GM12872 (cell line): ENCODE measurements at regions not wholly inside any gene's neighbourhood (a gene's known extent, or its start where the extent isn't known, plus 50 kb on each side); places are given as distances from the start of the nearest gene placed in this dataset.

Source experiments
- TF ChIP-seq, protein P1 (sequence below): IDR thresholded peaks from 3 replicates; pipeline ENCODE4 v1.5.1; 2011; ENCODE audit warnings: low read depth, mild to moderate bottlenecking, low read length, moderate library complexity; ENCODE audit not compliant: insufficient read depth

DNA sequence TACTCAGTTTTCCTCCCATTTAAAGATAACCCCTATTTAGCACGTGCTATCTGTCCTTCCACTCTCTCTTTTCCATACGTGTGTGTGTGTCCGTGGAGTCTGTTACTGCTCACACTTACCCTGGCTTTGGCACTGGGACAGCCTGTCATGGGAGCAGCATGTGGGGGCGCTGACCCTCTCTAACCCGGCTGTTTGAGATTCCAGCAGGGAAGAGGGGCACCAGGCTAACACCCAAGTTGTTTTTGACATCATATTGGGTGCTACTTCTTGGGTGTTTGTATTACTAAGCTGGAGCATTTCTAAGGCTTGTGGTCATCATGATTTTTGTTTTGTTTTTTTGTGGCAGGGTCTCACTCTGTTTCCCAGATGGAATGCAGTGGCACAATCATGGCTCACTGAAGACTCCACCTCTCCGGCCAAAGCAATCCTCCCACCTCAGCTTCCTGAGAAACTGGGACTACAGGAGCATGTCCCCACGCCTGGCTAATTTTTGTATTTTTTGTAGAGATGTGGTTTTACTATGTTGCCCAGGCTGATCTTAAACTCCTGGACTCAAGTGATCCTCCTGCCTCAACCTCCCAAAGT is 56.9 kb upstream of the SIMC1 start:
- TF ChIP-seq, protein P1, sequence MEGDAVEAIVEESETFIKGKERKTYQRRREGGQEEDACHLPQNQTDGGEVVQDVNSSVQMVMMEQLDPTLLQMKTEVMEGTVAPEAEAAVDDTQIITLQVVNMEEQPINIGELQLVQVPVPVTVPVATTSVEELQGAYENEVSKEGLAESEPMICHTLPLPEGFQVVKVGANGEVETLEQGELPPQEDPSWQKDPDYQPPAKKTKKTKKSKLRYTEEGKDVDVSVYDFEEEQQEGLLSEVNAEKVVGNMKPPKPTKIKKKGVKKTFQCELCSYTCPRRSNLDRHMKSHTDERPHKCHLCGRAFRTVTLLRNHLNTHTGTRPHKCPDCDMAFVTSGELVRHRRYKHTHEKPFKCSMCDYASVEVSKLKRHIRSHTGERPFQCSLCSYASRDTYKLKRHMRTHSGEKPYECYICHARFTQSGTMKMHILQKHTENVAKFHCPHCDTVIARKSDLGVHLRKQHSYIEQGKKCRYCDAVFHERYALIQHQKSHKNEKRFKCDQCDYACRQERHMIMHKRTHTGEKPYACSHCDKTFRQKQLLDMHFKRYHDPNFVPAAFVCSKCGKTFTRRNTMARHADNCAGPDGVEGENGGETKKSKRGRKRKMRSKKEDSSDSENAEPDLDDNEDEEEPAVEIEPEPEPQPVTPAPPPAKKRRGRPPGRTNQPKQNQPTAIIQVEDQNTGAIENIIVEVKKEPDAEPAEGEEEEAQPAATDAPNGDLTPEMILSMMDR: no peak

DNA sequence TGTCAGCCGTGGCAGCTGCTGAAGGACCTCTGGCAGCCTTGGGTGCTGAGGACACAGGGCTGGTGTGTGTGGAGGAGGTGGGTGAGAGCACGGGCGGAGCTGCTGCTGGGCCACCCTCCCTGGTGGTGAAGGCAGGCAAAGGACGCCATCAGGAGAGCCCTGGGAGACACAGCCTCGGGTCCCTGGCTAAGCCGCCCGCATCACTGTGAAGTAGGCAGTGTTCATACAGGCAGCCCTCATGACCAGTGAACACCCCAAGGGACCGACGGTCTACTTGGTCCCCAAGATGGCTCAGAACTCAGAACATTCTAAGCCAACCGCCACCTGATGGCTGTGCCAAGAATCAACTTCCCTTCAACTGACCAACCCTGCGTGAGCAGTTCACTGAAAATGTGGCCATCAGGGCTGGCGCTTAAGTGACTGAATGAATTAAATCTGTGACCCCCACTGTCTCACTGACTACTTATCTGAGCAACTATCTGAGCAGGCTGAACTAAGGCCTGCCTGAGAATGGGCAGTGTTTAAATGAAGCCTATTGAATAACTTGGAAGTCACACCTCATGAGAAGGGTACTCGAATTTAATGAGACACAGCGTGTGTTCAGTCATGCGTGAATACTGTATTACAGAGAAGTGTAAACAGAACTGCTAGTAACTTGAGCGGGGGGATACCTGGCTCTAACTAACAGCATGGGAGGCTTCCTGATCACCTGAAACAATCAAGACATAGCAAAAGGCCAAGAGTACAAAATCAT is 54.7 kb upstream of the SIMC1 start:
- TF ChIP-seq, protein P1: no peak

DNA sequence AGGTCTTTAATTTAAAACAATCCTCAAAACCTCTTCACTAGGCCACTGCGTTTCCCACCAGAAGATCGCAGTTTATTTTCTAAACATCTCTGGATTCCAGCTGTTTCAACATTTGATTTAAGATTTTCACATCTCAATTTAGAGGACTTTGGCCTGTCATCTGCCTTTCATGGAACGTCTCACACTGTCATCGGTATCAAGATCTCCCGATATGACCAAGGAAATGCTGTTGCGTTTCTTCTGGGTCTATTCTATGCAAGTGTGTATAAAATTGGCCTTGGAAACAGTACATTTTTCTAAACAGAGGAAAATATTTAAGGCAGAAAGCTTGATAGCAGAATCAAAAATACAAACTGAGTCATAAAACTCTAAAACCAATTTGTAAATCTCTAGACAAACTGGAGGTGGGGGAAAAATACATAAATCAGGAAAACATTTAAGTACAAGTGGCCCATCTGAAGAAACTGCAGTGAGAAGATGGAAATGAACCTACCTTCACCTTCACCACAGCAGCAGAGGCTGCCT is 53.6 kb upstream of the SIMC1 start:
- TF ChIP-seq, protein P1: no peak

DNA sequence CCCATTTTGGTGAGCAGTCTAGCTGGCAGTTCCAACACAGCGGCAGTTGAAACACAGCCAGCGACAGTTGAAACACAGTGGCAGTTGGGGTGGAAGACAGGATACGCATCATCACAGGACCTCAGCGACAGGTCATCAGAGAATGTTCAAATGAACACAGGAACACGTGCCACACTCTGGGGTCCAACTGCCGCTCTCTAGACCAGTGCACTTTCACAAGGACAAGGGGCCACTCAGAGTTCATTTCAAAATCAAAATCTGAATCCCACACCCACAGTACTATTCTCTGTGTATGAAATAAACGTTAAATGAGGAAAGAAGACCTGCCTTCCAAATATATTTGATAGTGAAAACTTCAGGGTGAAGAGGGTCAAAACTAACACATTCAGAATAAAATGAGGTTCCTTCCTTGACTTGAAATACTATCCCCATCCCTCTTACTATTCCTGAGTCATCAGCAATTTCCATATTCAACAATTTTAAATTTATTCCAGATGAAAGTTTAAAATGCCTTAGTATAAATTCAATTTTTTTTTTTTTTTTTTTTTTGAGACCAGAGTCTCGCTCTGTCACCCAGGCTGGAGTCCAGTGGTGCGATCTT is 53.0 kb upstream of the SIMC1 start:
- TF ChIP-seq, protein P1: no peak

DNA sequence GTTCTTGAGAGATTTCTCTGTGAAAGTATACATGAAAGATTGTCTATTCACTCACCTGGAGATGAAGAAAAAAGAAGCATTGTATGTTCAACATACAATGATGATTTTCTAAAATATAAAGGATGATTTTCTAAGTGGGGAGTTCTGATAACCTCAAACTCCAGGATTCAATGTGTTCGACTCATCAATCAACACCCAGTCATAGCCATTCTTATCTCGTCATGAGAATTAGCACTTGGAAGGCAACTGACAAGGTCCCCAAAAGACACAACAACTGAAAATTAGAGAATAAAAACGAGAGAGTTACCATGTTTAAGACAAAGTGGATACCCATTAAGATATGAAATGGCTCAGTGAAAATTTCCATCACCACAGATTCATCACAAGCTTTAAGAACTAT is 52.1 kb upstream of the SIMC1 start:
- TF ChIP-seq, protein P1: no peak

DNA sequence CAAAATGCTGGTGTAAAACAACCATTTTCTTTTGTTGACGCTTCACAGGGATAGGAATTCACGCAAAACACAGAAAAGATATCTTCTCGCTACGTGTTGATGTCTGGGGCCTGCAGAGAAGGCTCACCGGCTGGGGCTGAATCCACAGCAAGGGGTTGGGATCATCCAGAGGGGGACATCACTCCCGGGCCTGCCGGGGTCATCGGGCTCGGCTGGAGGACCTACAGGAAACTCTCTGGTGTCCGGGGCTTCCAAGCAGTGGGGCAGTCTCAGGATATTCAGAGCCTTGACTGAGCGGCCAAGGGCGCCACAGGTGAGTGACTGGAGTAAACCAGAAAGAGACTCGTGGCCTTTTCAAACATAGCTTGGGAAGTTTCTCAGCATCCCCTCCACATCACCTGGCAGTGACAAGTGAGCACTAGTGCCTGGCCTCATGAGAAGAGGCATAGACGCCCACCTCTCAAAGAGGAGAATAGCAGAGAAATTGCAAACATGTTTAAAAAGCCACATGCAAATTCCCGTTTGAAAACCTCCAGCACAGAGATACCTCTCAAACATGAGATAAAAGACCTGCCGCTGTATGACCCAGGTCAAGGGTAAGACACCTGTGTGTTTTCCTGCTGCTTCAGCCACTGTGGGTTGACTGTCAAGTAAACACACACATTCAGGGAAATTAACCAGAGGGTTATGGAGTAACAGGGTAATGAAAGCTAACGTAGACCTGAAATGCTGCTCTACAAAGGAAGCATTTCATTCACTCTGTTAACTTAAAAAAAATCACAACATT is 50.8 kb upstream of the SIMC1 start:
- TF ChIP-seq, protein P1: no peak

DNA sequence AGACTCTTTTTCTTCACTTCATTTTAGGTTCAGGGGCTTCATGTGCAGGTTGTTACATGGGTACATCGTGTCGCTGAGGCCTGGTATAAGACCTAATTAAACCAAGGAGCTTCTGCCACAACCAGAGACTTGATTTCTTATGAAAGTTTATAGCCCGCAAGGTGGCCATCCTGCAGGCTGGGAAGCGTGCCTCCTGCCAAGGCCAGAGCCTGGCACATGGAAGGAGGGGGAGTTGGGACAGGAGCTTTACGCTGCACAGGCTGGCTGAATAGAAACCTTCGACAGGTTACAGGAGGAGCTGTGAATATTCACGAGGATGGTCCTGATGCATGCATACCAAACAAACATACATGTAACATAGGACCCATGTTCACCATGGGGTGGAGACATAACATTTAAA is 50.1 kb upstream of the SIMC1 start:
- TF ChIP-seq, protein P1: no peak
